ENCODE measurements at regions not wholly inside any gene's neighbourhood (a gene's known extent, or its start where the extent isn't known, plus 50 kb on each side); places are given as distances from the start of the nearest gene placed in this dataset.

DNA sequence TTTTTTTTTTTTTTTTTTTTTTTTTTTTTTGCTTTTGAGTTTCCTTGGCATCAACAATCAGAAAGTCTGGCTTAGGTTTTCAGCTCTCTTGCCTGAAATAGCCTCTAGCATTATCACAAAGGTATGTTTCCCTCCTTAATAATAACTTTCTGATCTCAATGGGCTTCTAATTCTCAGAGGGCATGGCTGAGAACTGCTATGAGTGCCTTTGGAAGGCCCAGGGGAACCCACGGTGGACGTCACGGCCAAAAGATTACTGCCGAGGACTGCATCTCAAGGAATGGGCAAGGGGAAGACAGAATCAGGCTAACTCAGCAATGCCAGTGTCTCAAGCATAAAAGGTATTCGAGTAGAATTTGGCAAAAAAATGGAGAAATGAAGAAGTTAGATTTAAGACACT, 73.2 kb upstream of the SLC14A2 start:
- no peak for TF ChIP-seq ATF7 (IDR thresholded peaks at IDR 0.05; ENCODE audit: low read depth)
- TF ChIP-seq SP1 (IDR thresholded peaks at IDR 0.05; ENCODE audit: low read depth, low read length) = no peak
- TF ChIP-seq, protein P1, sequence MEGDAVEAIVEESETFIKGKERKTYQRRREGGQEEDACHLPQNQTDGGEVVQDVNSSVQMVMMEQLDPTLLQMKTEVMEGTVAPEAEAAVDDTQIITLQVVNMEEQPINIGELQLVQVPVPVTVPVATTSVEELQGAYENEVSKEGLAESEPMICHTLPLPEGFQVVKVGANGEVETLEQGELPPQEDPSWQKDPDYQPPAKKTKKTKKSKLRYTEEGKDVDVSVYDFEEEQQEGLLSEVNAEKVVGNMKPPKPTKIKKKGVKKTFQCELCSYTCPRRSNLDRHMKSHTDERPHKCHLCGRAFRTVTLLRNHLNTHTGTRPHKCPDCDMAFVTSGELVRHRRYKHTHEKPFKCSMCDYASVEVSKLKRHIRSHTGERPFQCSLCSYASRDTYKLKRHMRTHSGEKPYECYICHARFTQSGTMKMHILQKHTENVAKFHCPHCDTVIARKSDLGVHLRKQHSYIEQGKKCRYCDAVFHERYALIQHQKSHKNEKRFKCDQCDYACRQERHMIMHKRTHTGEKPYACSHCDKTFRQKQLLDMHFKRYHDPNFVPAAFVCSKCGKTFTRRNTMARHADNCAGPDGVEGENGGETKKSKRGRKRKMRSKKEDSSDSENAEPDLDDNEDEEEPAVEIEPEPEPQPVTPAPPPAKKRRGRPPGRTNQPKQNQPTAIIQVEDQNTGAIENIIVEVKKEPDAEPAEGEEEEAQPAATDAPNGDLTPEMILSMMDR (IDR thresholded peaks at IDR 0.05 in 2 of 3, conservative IDR thresholded peaks at IDR 0.05 in 1 of 3; ENCODE audit: control insufficient read depth in 2 of 3, extremely low read depth in 1 of 3, insufficient read depth in 1 of 3, low read depth in 3 of 3, low read length in 3 of 3) = no peak
- TF ChIP-seq JUND (IDR thresholded peaks at IDR 0.05; ENCODE audit: low read depth, low read length) = no peak
- TF ChIP-seq, protein P2, sequence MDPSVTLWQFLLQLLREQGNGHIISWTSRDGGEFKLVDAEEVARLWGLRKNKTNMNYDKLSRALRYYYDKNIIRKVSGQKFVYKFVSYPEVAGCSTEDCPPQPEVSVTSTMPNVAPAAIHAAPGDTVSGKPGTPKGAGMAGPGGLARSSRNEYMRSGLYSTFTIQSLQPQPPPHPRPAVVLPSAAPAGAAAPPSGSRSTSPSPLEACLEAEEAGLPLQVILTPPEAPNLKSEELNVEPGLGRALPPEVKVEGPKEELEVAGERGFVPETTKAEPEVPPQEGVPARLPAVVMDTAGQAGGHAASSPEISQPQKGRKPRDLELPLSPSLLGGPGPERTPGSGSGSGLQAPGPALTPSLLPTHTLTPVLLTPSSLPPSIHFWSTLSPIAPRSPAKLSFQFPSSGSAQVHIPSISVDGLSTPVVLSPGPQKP (IDR thresholded peaks at IDR 0.05; ENCODE audit: low read depth, low read length) = no peak
- TF ChIP-seq TAF1 (IDR thresholded peaks at IDR 0.05; ENCODE audit: borderline replicate concordance, low read depth, low read length) = no peak
- no peak for TF ChIP-seq BHLHE40 (IDR thresholded peaks at IDR 0.05; ENCODE audit: borderline replicate concordance in 1 of 2, low read depth in 2 of 2, low read length in 1 of 2)
- TF ChIP-seq EZH2 (IDR thresholded peaks at IDR 0.05; ENCODE audit: borderline replicate concordance, control insufficient read depth, low read depth, low read length) = no peak
- no peak for TF ChIP-seq MXI1 (IDR thresholded peaks at IDR 0.05; ENCODE audit: low read depth, low read length)

All from GM12878 (cell line).